HCEC 1CT (cell line): ENCODE measurements at regions not wholly inside any gene's neighbourhood (a gene's known extent, or its start where the extent isn't known, plus 50 kb on each side); places are given as distances from the start of the nearest gene placed in this dataset.

Source experiments
- DNase-seq: peaks from one replicate; pipeline ENCODE4 v3.0.0-alpha.2; 2017

- no peak for DNase-seq
These were observed 85.6 kb downstream of the SNAPC1 start for GRCh38 chr14:61847861-61848260.

- no peak for DNase-seq
These were observed 92.7 kb downstream of the SNAPC1 start for GRCh38 chr14:61854898-61855297.

- DNase-seq, result peak; percentile 30
These were observed 98.2 kb downstream of the SNAPC1 start for GRCh38 chr14:61860294-61860918.

GRCh38 chr14:61861320-61861865, 99.2 kb downstream of the SNAPC1 start:
- DNase-seq, result no peak

- no peak for DNase-seq
These were observed 102.2 kb downstream of the SNAPC1 start for GRCh38 chr14:61864329-61864898.

GRCh38 chr14:61866932-61867920, 105.0 kb downstream of the SNAPC1 start:
- no peak for DNase-seq

- no peak for DNase-seq
These were observed 106.6 kb downstream of the SNAPC1 start for GRCh38 chr14:61868846-61869245.

- no peak for DNase-seq
These were observed 107.9 kb downstream of the SNAPC1 start for GRCh38 chr14:61870163-61870562.

- DNase-seq, result no peak
These were observed 110.2 kb downstream of the SNAPC1 start for GRCh38 chr14:61872452-61872851.

GRCh38 chr14:61875483-61875882, 113.3 kb downstream of the SNAPC1 start:
- no peak for DNase-seq

GRCh38 chr14:61876362-61877034, 114.3 kb downstream of the SNAPC1 start:
- DNase-seq, result no peak

GRCh38 chr14:61877035-61877390, 114.8 kb downstream of the SNAPC1 start:
- no peak for DNase-seq

- DNase-seq, result no peak
These were observed 115.5 kb downstream of the SNAPC1 start for GRCh38 chr14:61877768-61878167.

GRCh38 chr14:61878931-61879330, 116.7 kb downstream of the SNAPC1 start:
- DNase-seq, result no peak

GRCh38 chr14:61881046-61881445, 118.8 kb downstream of the SNAPC1 start:
- no peak for DNase-seq

GRCh38 chr14:61884711-61885110, 122.5 kb downstream of the SNAPC1 start:
- DNase-seq, result no peak

- DNase-seq, result no peak
These were observed 123.2 kb downstream of the SNAPC1 start for GRCh38 chr14:61885203-61885961.

- DNase-seq, result no peak
These were observed 125.4 kb downstream of the SNAPC1 start for GRCh38 chr14:61887628-61888027.

GRCh38 chr14:61889914-61890351, 127.7 kb downstream of the SNAPC1 start:
- no peak for DNase-seq

GRCh38 chr14:61891170-61891569, 128.9 kb downstream of the SNAPC1 start:
- DNase-seq, result peak; percentile 3

GRCh38 chr14:61891810-61892209, 129.6 kb downstream of the SNAPC1 start:
- DNase-seq, result no peak

GRCh38 chr14:61893371-61893940, 131.2 kb downstream of the SNAPC1 start:
- DNase-seq, result no peak
